Skin epidermis (tissue), 12 donors: ENCODE measurements at regions not wholly inside any gene's neighbourhood (a gene's known extent, or its start where the extent isn't known, plus 50 kb on each side); places are given as distances from the start of the nearest gene placed in this dataset.
"Not testable (repeated sequence)": the region's sequence is repeated elsewhere in the genome, so short reads cannot be mapped to it uniquely, and the experiment has no call there.

Source experiments
- H3K27ac ChIP-seq, 21 experiments: fragments of 200-600 bp; sonication (generic) in 11 of 21; one replicate each; pipeline ENCODE4 v1.5.0; 2020; ENCODE audit warnings: mild to moderate bottlenecking in 3 of 21, inconsistent platforms in 2 of 21, moderate library complexity in 2 of 21
- H3K4me3 ChIP-seq, 7 experiments: fragments of 200-600 bp; sonication (generic) in 2 of 7; one replicate each; pipeline ENCODE4 v1.5.0; 2020; ENCODE audit warnings: inconsistent platforms in 2 of 7, mild to moderate bottlenecking in 2 of 7, moderate library complexity in 1 of 7

DNA sequence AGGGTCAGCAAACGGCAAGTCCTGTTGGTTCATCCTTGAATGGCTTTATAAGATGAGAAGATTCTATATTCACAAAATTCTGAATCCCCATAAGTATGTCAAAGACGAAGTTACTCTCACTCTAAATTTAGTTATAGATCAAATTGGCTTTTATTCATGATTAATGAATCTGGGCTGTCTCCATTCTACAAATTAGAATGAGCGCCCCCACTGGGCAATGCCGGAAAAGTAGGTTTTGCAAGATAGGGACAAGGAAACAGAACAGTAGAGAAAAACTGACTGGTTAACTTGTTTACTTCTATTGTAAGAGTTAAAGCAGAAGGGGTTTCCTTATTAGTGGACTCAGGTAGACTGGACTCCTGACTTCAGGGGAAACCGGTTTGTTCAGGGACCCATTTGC is 100.3 kb downstream of the F11 start:
- Histone ChIP-seq H3K4me3 (no peak overlapping the region), H3K27ac (no peak overlapping the region)

- H3K27ac ChIP-seq, H3K4me3 ChIP-seq: not testable (repeated sequence)
These were observed 97.0 kb downstream of the F11 start for GRCh38 chr4:186363038-186363437.

DNA sequence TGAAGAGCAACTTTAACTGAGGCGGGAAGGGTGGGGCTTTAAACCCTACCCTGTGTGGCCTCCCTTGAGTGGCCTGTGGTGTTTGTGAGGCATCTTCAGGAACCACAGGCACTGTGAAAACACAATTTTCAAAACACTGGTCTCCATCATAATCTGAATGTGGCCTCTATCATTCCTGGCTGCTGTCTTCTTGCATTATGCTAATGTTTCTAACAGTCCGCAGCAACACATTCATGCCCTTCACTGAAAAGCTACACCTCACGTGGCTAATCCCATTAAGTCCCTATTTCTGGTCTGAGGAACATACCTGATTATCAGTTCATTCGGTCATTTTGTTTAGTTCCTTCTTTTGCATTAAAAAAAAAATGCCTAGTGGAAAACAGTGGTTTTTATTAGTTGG is 94.6 kb downstream of the F11 start:
- Histone ChIP-seq H3K4me3 (no peak overlapping the region), H3K27ac (no peak overlapping the region)

DNA sequence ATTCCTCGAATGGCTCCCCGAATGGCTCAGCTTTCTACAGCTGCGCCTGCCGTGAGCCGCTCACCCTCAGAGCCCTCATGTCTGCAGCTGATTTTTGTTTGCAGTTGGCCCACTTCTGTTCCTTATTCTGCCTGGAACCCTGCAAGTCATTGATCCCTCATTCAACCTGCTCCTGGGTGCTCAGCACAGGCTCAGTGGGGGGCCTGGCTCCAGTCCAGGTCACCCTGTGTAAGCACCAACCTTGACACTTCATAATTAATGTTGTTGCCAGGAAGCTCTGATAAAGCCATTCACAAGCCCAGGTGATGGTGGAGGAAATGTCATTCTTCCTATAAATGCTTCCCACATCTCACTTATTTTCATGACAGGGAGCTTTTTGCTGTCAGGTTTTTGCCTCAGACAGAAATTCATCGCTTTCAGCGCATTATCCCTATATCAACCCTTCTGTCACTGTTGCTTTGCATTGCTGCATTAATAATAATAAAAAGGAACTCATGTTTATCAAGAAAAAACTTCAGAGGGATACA is 85.7 kb downstream of the F11 start:
- Histone ChIP-seq H3K4me3 (no peak overlapping the region), H3K27ac (no peak overlapping the region)

DNA sequence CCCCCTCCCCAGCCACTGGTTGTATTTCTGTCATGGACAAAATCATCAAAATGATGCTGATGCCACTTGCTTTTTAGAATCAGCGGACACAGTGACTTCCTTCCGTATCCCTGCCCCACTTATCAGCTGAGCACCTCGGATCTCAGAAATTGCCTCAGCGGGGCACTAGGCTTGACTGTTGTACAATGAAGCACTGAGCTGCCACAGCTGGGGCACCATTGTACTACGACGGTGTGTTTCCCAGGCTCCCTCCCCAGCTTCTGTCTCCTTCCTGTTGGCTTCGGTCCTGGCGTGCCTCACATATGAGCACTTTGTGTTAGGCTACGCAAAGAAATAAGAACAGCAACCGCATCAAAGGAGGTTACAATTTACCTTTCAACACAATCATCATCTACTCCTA is 82.4 kb downstream of the F11 start:
- Histone ChIP-seq H3K4me3 (no peak overlapping the region), H3K27ac (no peak overlapping the region)

DNA sequence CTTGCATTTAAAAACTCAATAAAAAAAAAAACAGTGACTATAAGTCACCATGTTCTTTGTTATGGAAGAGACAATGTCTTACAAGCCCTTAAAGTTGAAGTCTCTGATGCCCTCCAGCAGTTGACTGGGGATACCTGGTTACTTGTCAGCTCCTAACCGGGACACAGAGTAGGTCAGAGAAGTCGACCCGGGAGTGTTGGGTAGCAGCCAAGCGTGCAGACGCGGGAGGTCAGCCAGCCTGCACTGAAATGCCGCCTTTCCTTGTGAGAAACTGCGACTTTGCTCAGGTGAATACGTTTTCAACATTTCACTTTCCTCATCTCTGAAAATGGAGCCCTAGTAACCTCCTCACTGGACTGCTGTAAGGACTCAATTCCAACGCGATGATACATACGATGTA is 81.8 kb downstream of the F11 start:
- Histone ChIP-seq H3K27ac (no peak overlapping the region), H3K4me3 (no peak overlapping the region)

- H3K27ac ChIP-seq, result no peak overlapping the region
These were observed 79.2 kb downstream of the F11 start for GRCh38 chr4:186345184-186345583.

DNA sequence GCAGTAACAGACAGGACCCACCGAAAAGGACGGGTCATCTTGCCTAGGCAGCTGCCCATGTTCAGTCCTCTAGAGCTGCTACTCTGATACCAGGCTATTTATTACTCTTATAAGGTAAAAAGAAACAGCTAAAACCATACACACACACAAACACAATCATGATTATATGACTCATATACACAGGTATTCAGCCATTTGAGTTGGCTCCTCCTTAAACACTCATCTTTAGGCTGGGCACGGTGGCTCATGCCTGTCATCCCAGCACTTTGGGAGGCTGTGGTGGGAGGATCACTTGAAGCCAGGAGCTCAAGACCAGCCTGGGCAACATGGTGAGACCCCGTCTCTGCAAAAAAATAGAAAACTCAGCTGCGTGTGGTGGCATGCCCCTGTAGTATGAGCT is 76.6 kb downstream of the F11 start:
- H3K27ac ChIP-seq, result no peak overlapping the region
- no peak overlapping the region for H3K4me3 ChIP-seq

More at GRCh38 chr4:186345184-186345583, 79.2 kb downstream of the F11 start:
- no peak overlapping the region for H3K4me3 ChIP-seq

GRCh38 chr4:186341655-186342054 is 75.7 kb downstream of the F11 start:
- Histone ChIP-seq H3K27ac (no peak overlapping the region), H3K4me3 (no peak overlapping the region)
